ENCODE measurements at regions not wholly inside any gene's neighbourhood (a gene's known extent, or its start where the extent isn't known, plus 50 kb on each side); places are given as distances from the start of the nearest gene placed in this dataset.

DNA sequence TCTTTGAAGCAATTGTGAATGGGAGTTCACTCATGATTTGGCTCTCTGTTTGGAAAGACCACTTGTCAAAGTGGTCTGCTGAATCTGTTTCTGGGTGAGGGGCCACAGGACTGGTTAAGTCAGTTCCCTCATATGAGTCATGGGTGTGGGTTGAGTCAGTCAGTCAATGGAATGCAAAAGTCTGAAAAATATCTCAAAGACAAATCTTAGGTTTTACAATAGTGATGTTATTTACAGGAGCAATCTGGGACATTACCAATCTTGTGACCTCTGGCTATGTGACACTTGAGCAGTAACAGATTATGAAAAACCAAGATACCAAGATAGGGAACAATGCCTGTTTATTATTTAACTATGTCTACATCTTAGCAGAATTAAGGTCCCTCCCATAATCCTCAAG, 311.6 kb downstream of the AASDHPPT start:
- Histone ChIP-seq H3K27me3 (ENCODE audit: insufficient read depth, low read length) (no peaks in the 10 kb centered on the region), H3K79me2 (ENCODE audit: insufficient read depth, low read length) (no peaks in the 10 kb centered on the region), H3K27ac (ENCODE audit: low read depth, low read length, poor library complexity, severe bottlenecking) (no peak overlapping the region)

DNA sequence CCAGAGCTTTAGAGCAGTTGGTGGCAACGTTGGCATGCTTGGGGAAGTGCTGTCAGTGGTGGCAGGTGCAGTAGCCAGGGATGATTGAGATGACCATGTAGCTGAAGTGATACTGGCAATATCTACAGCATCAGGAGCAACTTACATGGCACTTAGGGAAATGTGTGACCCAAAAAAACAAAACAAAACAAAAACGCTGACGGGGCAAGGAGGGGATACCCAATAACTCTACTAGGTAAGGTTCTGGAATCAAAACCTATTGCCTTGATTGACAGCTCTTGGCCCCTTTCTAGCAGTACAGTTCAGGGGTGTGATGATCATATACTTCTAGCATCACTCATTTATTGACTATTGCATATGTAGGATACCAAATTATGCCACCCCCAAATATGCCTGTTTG, 312.6 kb downstream of the AASDHPPT start:
- Histone ChIP-seq H3K9me3 (ENCODE audit: low read length) (no peaks in the 10 kb centered on the region), H3K36me3 (ENCODE audit: insufficient read depth, low read length) (no peaks in the 10 kb centered on the region), H3K27me3 (ENCODE audit: insufficient read depth, low read length) (no peaks in the 10 kb centered on the region), H2AFZ (ENCODE audit: low read length) (no peak overlapping the region), H3K79me2 (ENCODE audit: insufficient read depth, low read length) (no peaks in the 10 kb centered on the region), H3K4me2 (ENCODE audit: low read length) (no peak overlapping the region), H3K4me1 (ENCODE audit: insufficient read depth, low read length, severe bottlenecking) (no peaks in the 10 kb centered on the region), H3K27ac (ENCODE audit: low read depth, low read length, poor library complexity, severe bottlenecking) (no peak overlapping the region), H3K9me2 (ENCODE audit: low read depth, low read length) (no peaks in the 10 kb centered on the region), H3K4me3 (ENCODE audit: low read depth, low read length, poor library complexity, severe bottlenecking) (no peak overlapping the region), H3F3A (ENCODE audit: insufficient read depth, low read length) (no peaks in the 10 kb centered on the region), H3K9ac (ENCODE audit: low read length) (no peak overlapping the region), H4K20me1 (ENCODE audit: insufficient read depth, low read length) (no peaks in the 10 kb centered on the region)
- TF ChIP-seq, protein P1, sequence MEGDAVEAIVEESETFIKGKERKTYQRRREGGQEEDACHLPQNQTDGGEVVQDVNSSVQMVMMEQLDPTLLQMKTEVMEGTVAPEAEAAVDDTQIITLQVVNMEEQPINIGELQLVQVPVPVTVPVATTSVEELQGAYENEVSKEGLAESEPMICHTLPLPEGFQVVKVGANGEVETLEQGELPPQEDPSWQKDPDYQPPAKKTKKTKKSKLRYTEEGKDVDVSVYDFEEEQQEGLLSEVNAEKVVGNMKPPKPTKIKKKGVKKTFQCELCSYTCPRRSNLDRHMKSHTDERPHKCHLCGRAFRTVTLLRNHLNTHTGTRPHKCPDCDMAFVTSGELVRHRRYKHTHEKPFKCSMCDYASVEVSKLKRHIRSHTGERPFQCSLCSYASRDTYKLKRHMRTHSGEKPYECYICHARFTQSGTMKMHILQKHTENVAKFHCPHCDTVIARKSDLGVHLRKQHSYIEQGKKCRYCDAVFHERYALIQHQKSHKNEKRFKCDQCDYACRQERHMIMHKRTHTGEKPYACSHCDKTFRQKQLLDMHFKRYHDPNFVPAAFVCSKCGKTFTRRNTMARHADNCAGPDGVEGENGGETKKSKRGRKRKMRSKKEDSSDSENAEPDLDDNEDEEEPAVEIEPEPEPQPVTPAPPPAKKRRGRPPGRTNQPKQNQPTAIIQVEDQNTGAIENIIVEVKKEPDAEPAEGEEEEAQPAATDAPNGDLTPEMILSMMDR (IDR thresholded peaks at IDR 0.05; ENCODE audit: low read length): no peak
- no peak for TF ChIP-seq EZH2 (IDR thresholded peaks at IDR 0.05; ENCODE audit: borderline replicate concordance, low read length)

More for the DNA sequence above, 311.6 kb downstream of the AASDHPPT start:
- Histone ChIP-seq H3K36me3 (ENCODE audit: insufficient read depth, low read length) (no peaks in the 10 kb centered on the region), H3K9me2 (ENCODE audit: low read depth, low read length) (no peaks in the 10 kb centered on the region), H4K20me1 (ENCODE audit: insufficient read depth, low read length) (no peaks in the 10 kb centered on the region), H2AFZ (ENCODE audit: low read length) (no peak overlapping the region), H3K4me2 (ENCODE audit: low read length) (no peak overlapping the region), H3K9me3 (ENCODE audit: low read length) (no peaks in the 10 kb centered on the region), H3K9ac (ENCODE audit: low read length) (no peak overlapping the region), H3K4me1 (ENCODE audit: insufficient read depth, low read length, severe bottlenecking) (no peaks in the 10 kb centered on the region), H3K4me3 (ENCODE audit: low read depth, low read length, poor library complexity, severe bottlenecking) (no peak overlapping the region), H3F3A (ENCODE audit: insufficient read depth, low read length) (no peaks in the 10 kb centered on the region)
- TF ChIP-seq, protein P1 (IDR thresholded peaks at IDR 0.05; ENCODE audit: low read length): no peak
- no peak for TF ChIP-seq EZH2 (IDR thresholded peaks at IDR 0.05; ENCODE audit: borderline replicate concordance, low read length)

DNA sequence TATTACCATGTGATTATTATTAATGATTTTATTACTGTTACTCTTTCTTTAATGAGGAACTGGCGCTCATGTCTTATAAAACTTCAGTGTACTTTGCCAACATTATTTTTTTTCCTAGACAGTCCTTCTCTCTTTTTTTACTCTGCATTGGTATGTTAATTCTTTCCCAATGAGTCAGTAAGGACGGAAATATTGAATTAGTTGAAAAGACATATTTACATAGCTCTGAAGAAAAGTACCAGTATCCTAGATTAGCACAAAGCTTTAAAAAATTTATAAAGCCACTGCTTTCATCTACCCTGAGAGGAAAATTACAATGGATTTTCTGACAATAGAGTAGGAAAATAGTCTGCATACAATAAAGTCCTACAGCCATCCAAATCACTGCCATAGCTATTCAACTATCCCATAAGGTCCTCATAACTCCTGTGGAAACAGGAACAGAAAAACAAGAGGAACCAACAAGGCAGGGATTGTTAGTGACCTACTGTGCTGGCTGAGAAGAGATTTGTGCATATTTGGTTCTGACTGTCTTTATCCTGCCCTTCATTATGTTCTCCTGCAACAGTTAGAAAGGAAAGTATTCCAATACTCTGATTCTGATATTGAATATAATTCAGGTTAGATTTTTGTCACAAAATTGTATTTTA, 314.4 kb downstream of the AASDHPPT start:
- Histone ChIP-seq H3K4me3 (ENCODE audit: low read depth, low read length, poor library complexity, severe bottlenecking) (no peak overlapping the region), H3K9me3 (ENCODE audit: low read length) (no peaks in the 10 kb centered on the region), H3K9ac (ENCODE audit: low read length) (no peak overlapping the region), H3K27ac (ENCODE audit: low read depth, low read length, poor library complexity, severe bottlenecking) (no peak overlapping the region), H3K9me2 (ENCODE audit: low read depth, low read length) (no peaks in the 10 kb centered on the region), H4K20me1 (ENCODE audit: insufficient read depth, low read length) (no peaks in the 10 kb centered on the region), H3K36me3 (ENCODE audit: insufficient read depth, low read length) (no peaks in the 10 kb centered on the region), H3K27me3 (ENCODE audit: insufficient read depth, low read length) (no peaks in the 10 kb centered on the region), H3K4me2 (ENCODE audit: low read length) (no peak overlapping the region), H3K4me1 (ENCODE audit: insufficient read depth, low read length, severe bottlenecking) (no peaks in the 10 kb centered on the region), H3F3A (ENCODE audit: insufficient read depth, low read length) (no peaks in the 10 kb centered on the region), H3K79me2 (ENCODE audit: insufficient read depth, low read length) (no peaks in the 10 kb centered on the region), H2AFZ (ENCODE audit: low read length) (no peak overlapping the region)
- no peak for TF ChIP-seq EZH2 (IDR thresholded peaks at IDR 0.05; ENCODE audit: borderline replicate concordance, low read length)
- TF ChIP-seq, protein P1 (IDR thresholded peaks at IDR 0.05; ENCODE audit: low read length): no peak
